Prostate gland (tissue), 2 donors: ENCODE measurements at regions not wholly inside any gene's neighbourhood (a gene's known extent, or its start where the extent isn't known, plus 50 kb on each side); places are given as distances from the start of the nearest gene placed in this dataset.

ENCODE experiments used
- DNase-seq: peaks from one replicate; pipeline ENCODE4 v3.0.0-alpha.2; 2019; ENCODE audit warnings: low spot score
- H3K27ac ChIP-seq, 2 donors: fragments of 200-600 bp; sonication (generic); 2 replicates each; pipeline ENCODE4 v1.5.1; 2017 to 2019
- H3K27me3 ChIP-seq: fragments of 200-600 bp; sonication (generic); replicated peaks from 2 replicates; pipeline ENCODE4 v1.5.1; 2019; ENCODE audit not compliant: insufficient read depth
- H3K36me3 ChIP-seq, 2 donors: fragments of 200-600 bp; sonication (generic); 1 replicate in 1 of 2; 2 replicates in 1 of 2; pipeline versions ENCODE4 v1.5.1 to v1.8.1; 2017 to 2019
- H3K4me1 ChIP-seq: fragments of 200-600 bp; sonication (generic); replicated peaks from 2 replicates; pipeline ENCODE4 v1.5.1; 2019
- H3K4me3 ChIP-seq, 2 donors: fragments of 200-600 bp; sonication (generic); 2 replicates each; pipeline ENCODE4 v1.5.1; 2017 to 2019
- H3K9me3 ChIP-seq: fragments of 200-600 bp; sonication (generic); 2 replicates; pipeline ENCODE4 v1.5.1; 2017
- CTCF ChIP-seq, 4 experiments: fragments of 200-600 bp in 2 of 4; fragments of 450-650 bp in 2 of 4; sonication (generic) in 2 of 4; IDR thresholded peaks; 1 replicate in 3 of 4; 2 replicates in 1 of 4; pipeline ENCODE4 v1.5.1; 2016 to 2019; ENCODE audit warnings: antibody characterized with exemption in 4 of 4, mild to moderate bottlenecking in 2 of 4, moderate library complexity in 2 of 4
- POLR2A ChIP-seq: fragments of 450-650 bp; IDR thresholded peaks from one replicate; pipeline ENCODE4 v1.6.1; 2016; ENCODE audit warnings: antibody characterized with exemption, mild to moderate bottlenecking
- POLR2AphosphoS5 ChIP-seq: sonication (generic); formaldehyde crosslinking; IDR thresholded peaks from one replicate; pipeline ENCODE4 v1.6.1; 2017; ENCODE audit warnings: antibody characterized with exemption
- WGBS: methylation state at CpG from one replicate; pipeline ENCODE4 v1.1.5; 2018; 5-methylcytosine and 5-hydroxymethylcytosine counted together
- intact Hi-C: fragments of 100-400 bp; cut with DNase I; formaldehyde crosslinking; loops from one replicate; pipeline ENCODE4 v1.14.2; 2022

DNA sequence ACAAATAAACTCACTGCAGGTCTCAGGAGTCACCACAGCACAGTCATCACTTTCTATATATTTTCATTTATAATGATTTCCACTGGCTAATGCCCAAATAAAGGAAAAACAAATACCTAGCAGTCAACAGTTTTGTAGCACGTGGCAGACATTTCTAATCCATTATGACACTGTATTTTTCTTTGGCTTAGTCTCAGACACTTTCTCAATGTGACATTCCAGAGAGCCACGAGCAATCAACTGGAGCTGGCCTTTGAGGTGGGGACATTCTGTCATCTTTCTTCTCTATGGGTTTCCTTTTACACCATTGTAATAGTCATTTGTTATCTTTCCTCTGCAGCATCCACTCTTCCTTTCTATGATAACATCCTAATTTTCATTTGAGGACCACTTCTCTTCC, 119.7 kb downstream of the WNT5A start:
- DNase-seq: no peak
- no peaks in the 10 kb centered on the region for H3K27me3 ChIP-seq
- no peaks in the 10 kb centered on the region for H3K4me1 ChIP-seq
- no peak overlapping the region for H3K4me3 ChIP-seq
- H3K9me3 ChIP-seq: no peaks in the 10 kb centered on the region
- intact Hi-C loops: no loop called here
- no peaks in the 10 kb centered on the region for H3K36me3 ChIP-seq
- TF ChIP-seq CTCF (IDR thresholded peaks at IDR 0.05): no peak
- 60% methylated on average over 2 of the region's 2 CpGs for WGBS
- no peak overlapping the region for H3K27ac ChIP-seq

GRCh38 chr3:55364421-55364820, 122.7 kb downstream of the WNT5A start:
- 72% methylated on average over 4 of the region's 4 CpGs for WGBS
- no peaks in the 10 kb centered on the region for H3K4me1 ChIP-seq
- no peaks in the 10 kb centered on the region for H3K27me3 ChIP-seq
- no peak overlapping the region for H3K27ac ChIP-seq
- H3K36me3 ChIP-seq: no peaks in the 10 kb centered on the region
- no peak for TF ChIP-seq POLR2A
- intact Hi-C loops: no loop called here
- H3K9me3 ChIP-seq: no peaks in the 10 kb centered on the region
- DNase-seq: no peak
- no peak overlapping the region for H3K4me3 ChIP-seq

DNA sequence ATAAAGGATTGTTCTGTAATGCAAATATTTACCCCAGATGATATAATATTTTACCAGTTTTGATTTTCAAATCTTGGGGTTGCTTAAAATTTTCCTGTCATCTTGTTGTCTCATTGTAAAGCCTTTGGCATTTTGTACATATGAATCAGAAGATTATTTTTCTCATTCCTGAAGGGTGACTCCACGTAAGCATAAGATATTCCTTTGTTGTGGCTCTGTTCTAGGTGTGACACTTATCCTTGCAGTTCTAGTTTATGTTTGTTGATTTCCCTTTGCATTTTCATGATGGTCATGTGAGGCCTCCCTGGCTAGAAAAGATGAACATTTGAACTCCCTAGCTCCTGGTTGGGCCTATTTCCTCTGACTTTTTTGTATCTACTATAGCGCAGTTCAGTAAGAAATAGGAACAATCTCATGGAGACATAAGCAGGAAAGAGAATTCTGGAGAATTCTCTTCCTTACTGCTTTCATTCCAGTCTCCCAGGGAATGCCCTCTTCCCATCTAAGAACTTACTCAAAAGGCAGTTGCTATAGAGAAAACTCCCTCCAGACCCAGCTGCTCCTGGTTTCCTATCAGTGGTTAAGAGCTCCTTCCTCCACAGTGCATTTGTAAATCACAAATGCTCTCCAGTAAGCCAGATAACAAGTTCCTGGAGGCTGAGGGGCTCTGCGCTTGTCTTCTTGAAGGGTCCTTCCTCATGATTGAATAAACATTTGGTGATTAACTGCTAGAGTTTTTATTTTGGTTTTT, 124.7 kb downstream of the WNT5A start:
- no peaks in the 10 kb centered on the region for H3K4me1 ChIP-seq
- H3K27me3 ChIP-seq: no peaks in the 10 kb centered on the region
- H3K36me3 ChIP-seq: no peaks in the 10 kb centered on the region
- WGBS: 90% methylated on average over 3 of the region's 3 CpGs
- H3K27ac ChIP-seq: no peak overlapping the region
- DNase-seq: no peak
- no peak overlapping the region for H3K4me3 ChIP-seq
- intact Hi-C loops: no loop called here
- no peaks in the 10 kb centered on the region for H3K9me3 ChIP-seq
- TF ChIP-seq CTCF (IDR thresholded peaks at IDR 0.05): no peak
- no peak for TF ChIP-seq POLR2AphosphoS5
- no peak for TF ChIP-seq POLR2A

DNA sequence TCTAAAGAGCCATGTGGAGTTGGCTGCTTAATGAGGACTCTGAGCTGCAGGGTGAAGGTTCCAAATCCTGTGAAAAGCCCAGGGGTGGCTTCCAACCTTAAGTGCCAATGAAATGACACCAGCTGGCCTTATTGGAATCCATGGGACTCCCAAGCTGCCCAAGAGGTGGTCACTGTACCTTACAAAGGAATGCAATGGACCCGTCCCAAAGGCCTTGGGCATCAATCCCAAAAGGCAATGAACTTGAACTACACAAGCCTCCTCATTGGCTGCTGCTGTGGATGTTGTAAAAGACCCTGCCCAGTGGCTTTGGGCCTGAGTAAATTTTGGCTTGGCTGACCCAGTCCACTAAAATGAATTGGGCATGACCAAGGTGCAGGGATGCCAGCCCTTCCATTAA, 129.3 kb downstream of the WNT5A start:
- 100% methylated on average over 1 of the region's 1 CpG for WGBS
- Histone ChIP-seq H3K36me3 (no peaks in the 10 kb centered on the region), H3K9me3 (no peaks in the 10 kb centered on the region), H3K27me3 (no peaks in the 10 kb centered on the region), H3K4me3 (no peak overlapping the region), H3K4me1 (no peaks in the 10 kb centered on the region), H3K27ac (no peak overlapping the region)
- TF ChIP-seq POLR2AphosphoS5 (no peak), CTCF (IDR thresholded peaks at IDR 0.05) (no peak), POLR2A (no peak)
- intact Hi-C loops: no loop called here
- DNase-seq: no peak

- Histone ChIP-seq H3K4me1 (no peaks in the 10 kb centered on the region), H3K9me3 (no peaks in the 10 kb centered on the region), H3K4me3 (no peak overlapping the region), H3K27me3 (no peaks in the 10 kb centered on the region), H3K27ac (no peak overlapping the region), H3K36me3 (no peaks in the 10 kb centered on the region)
- intact Hi-C loops: no loop called here
- DNase-seq: no peak
- 98% methylated on average over 2 of the region's 2 CpGs for WGBS
- TF ChIP-seq POLR2A (no peak), POLR2AphosphoS5 (no peak), CTCF (IDR thresholded peaks at IDR 0.05) (no peak)
Measured at GRCh38 chr3:55352668-55353067, 134.4 kb downstream of the WNT5A start.
